Thyroid gland (tissue), 4 donors: ENCODE measurements at regions not wholly inside any gene's neighbourhood (a gene's known extent, or its start where the extent isn't known, plus 50 kb on each side); places are given as distances from the start of the nearest gene placed in this dataset.

ENCODE experiments used
- DNase-seq, 2 donors: peaks; one replicate each; pipeline ENCODE4 v3.0.0-alpha.2; 2019
- H3K27ac ChIP-seq, 3 donors: fragments of 200-600 bp; sonication (generic); 1 replicate in 2 of 3; 2 replicates in 1 of 3; pipeline ENCODE4 v1.5.1; 2016 to 2019; ENCODE audit warnings: mild to moderate bottlenecking in 1 of 3, moderate library complexity in 1 of 3
- H3K27me3 ChIP-seq: fragments of 200-600 bp; sonication (generic); one replicate; pipeline ENCODE4 v1.5.1; 2019
- H3K36me3 ChIP-seq, 2 donors: fragments of 200-600 bp; sonication (generic); one replicate each; pipeline ENCODE4 v1.5.1; 2016 to 2019
- H3K4me1 ChIP-seq, 2 donors: fragments of 200-600 bp; sonication (generic); one replicate each; pipeline ENCODE4 v1.5.1; 2017 to 2019
- H3K4me3 ChIP-seq, 3 donors: fragments of 200-600 bp; sonication (generic); replicated peaks in 1 of 3; 1 replicate in 2 of 3; 2 replicates in 1 of 3; pipeline ENCODE4 v1.5.1; 2016; ENCODE audit warnings: mild to moderate bottlenecking in 1 of 3
- H3K9me3 ChIP-seq: fragments of 200-600 bp; sonication (generic); one replicate; pipeline ENCODE4 v1.5.1; 2017
- POLR2A ChIP-seq, 2 donors: fragments of 450-650 bp; IDR thresholded peaks; one replicate each; pipeline ENCODE4 v1.6.1; 2017; ENCODE audit warnings: antibody characterized with exemption in 2 of 2, mild to moderate bottlenecking in 2 of 2, moderate library complexity in 1 of 2
- WGBS, 2 donors: methylation state at CpG; one replicate each; pipeline ENCODE4 v1.1.5; 2017; 5-methylcytosine and 5-hydroxymethylcytosine counted together
- intact Hi-C: fragments of 100-400 bp; cut with DNase I; formaldehyde crosslinking; loops from one replicate; pipeline ENCODE4 v1.15.1; 2023
- TF ChIP-seq, protein P1 (sequence below), 6 experiments: fragments of 200-600 bp in 3 of 6; fragments of 450-650 bp in 3 of 6; sonication (generic) in 3 of 6; IDR thresholded peaks; one replicate each; pipeline ENCODE4 v1.5.1; 2016 to 2019; ENCODE audit warnings: antibody characterized with exemption in 6 of 6, mild to moderate bottlenecking in 2 of 6, inconsistent platforms in 1 of 6, moderate library complexity in 1 of 6

DNA sequence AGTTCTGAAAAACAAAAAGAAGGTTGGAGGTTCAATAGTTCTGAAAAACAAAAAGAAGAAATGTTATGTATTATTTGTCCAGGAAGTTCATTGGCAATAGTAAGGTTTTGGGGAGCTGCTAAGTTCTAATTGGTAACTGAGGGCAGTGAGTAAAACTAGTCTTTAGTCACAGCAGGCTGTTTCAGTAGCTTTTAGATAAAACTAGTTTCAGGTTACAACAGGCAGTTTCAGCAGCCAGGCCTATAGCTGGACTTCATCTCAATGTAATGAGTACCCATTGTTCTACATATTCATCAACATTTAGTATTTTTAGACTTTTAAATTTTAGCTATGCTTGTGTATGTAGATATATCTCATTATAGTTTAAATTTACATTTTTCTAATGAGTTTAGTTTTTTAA, 639.3 kb downstream of the TOX3 start:
- intact Hi-C loops: no loop called here
- no peaks in the 10 kb centered on the region for H3K36me3 ChIP-seq

DNA sequence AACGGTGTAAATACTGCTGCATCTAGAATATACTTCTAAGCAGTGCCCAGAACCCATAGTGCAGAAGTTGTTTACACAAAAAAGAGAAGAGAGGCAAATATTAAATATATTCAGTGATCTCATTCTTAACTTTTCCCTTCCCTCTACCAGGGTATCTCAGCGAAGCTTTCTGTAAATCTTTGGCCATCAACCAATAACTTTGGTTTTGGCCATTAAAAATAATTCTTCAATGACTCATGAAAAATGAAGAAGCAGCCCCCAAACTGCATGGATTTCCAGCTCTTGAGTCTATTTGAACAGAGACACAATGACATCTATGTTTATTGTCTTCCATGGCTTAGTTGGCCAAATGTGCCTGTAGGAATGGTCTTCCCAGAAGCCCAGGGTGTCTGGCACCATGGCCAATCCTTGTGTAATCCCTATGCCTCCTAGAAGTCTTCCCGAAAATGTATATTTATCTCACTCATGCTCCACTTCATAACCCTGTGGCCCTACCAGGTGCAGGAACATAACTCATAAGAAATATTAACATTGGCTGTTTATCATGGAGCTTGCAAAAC, 646.6 kb downstream of the TOX3 start:
- H3K36me3 ChIP-seq: no peaks in the 10 kb centered on the region
- no peak overlapping the region for H3K27ac ChIP-seq
- no peaks in the 10 kb centered on the region for H3K9me3 ChIP-seq
- no peaks in the 10 kb centered on the region for H3K4me1 ChIP-seq
- TF ChIP-seq, protein P1, sequence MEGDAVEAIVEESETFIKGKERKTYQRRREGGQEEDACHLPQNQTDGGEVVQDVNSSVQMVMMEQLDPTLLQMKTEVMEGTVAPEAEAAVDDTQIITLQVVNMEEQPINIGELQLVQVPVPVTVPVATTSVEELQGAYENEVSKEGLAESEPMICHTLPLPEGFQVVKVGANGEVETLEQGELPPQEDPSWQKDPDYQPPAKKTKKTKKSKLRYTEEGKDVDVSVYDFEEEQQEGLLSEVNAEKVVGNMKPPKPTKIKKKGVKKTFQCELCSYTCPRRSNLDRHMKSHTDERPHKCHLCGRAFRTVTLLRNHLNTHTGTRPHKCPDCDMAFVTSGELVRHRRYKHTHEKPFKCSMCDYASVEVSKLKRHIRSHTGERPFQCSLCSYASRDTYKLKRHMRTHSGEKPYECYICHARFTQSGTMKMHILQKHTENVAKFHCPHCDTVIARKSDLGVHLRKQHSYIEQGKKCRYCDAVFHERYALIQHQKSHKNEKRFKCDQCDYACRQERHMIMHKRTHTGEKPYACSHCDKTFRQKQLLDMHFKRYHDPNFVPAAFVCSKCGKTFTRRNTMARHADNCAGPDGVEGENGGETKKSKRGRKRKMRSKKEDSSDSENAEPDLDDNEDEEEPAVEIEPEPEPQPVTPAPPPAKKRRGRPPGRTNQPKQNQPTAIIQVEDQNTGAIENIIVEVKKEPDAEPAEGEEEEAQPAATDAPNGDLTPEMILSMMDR (IDR thresholded peaks at IDR 0.05): no peak
- TF ChIP-seq POLR2A (IDR thresholded peaks at IDR 0.05): no peak
- no peak for DNase-seq
- intact Hi-C loops: no loop called here
- no peaks in the 10 kb centered on the region for H3K27me3 ChIP-seq
- 80 to 86% methylated on average over 3 of the region's 3 CpGs for WGBS, 2 donors
- H3K4me3 ChIP-seq: no peak overlapping the region

More for the DNA sequence above, 639.3 kb downstream of the TOX3 start:
- DNase-seq: no peak
- Histone ChIP-seq H3K4me3 (no peak overlapping the region), H3K9me3 (no peaks in the 10 kb centered on the region), H3K27ac (no peak overlapping the region), H3K4me1 (no peaks in the 10 kb centered on the region), H3K27me3 (no peaks in the 10 kb centered on the region)
- TF ChIP-seq POLR2A (IDR thresholded peaks at IDR 0.05): no peak
- TF ChIP-seq, protein P1 (IDR thresholded peaks at IDR 0.05): no peak

DNA sequence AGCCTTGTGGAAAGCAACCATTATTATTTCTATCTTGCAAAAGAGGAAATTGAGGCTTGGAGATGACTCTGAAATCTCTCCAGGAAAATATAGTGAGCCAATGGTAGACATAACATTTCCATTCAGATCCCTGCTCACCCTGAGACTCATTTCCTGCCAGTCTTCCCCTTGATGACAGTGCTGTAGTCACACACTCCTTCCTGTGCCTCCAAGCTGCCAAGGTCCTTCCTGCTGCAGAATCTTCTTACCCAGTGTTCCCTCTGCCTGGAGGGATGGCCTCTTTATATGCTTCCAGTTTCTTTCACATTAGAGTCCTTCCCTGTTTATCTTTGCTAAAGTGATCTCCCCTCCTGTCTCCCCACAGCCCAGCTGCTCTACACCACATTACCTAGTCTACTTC, 648.1 kb downstream of the TOX3 start:
- TF ChIP-seq, protein P1 (IDR thresholded peaks at IDR 0.05): no peak
- TF ChIP-seq POLR2A (IDR thresholded peaks at IDR 0.05): no peak
- no peaks in the 10 kb centered on the region for H3K36me3 ChIP-seq
- H3K4me3 ChIP-seq: no peak overlapping the region
- no peak overlapping the region for H3K27ac ChIP-seq
- intact Hi-C loops: no loop called here
- no peaks in the 10 kb centered on the region for H3K27me3 ChIP-seq
- no peak for DNase-seq
- H3K4me1 ChIP-seq: no peaks in the 10 kb centered on the region
- no peaks in the 10 kb centered on the region for H3K9me3 ChIP-seq

- intact Hi-C loops: no loop called here
- Histone ChIP-seq H3K36me3 (no peaks in the 10 kb centered on the region), H3K27me3 (no peaks in the 10 kb centered on the region), H3K27ac (no peak overlapping the region), H3K4me3 (no peak overlapping the region), H3K4me1 (no peaks in the 10 kb centered on the region), H3K9me3 (no peaks in the 10 kb centered on the region)
- 93 to 94% methylated on average over 2 of the region's 2 CpGs for WGBS, 2 donors
- TF ChIP-seq, protein P1 (IDR thresholded peaks at IDR 0.05): no peak
- no peak for TF ChIP-seq POLR2A (IDR thresholded peaks at IDR 0.05)
- no peak for DNase-seq
These were observed 650.9 kb downstream of the TOX3 start for GRCh38 chr16:51896013-51896412.

DNA sequence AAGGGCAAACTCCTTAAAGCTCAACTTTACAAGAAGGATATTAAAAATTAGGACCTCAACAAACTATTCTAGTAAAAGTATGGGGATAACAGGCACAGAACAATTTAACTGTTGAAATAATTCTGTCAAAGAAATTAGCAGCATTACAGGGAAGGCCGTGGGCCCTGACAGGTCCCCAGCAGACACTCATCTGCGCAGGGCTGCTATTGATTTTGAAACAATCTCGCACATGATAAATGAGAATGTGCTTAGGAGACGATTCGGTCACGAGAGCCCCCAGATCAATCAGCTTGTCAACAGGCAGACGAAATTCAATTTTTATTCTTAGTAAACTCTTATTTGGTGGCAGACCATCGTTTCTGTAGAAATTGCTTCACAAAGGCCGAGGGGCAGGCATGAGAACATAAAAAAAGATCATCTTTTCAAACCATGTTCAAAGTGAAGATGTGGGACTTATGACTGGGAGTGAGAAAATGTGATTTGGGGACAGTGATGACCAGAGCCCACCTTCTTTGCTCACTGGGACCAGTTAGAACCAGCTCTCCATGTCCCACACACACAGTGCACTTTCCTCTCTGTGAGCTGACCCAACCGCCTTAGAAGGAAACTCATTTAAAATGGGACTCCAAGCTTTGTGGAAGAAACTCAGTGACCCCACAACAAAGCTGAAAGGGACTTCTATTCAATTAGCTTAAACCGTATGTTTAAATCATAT, 654.5 kb downstream of the TOX3 start:
- H3K9me3 ChIP-seq: no peaks in the 10 kb centered on the region
- no peak overlapping the region for H3K27ac ChIP-seq
- DNase-seq: no peak
- intact Hi-C loops: no loop called here
- TF ChIP-seq, protein P1 (IDR thresholded peaks at IDR 0.05): no peak
- TF ChIP-seq POLR2A (IDR thresholded peaks at IDR 0.05): no peak
- 86 to 88% methylated on average over 11 of the region's 11 CpGs for WGBS, 2 donors
- H3K4me3 ChIP-seq: no peak overlapping the region
- no peaks in the 10 kb centered on the region for H3K36me3 ChIP-seq
- no peaks in the 10 kb centered on the region for H3K27me3 ChIP-seq
- H3K4me1 ChIP-seq: no peaks in the 10 kb centered on the region
